ENCODE measurements at regions not wholly inside any gene's neighbourhood (a gene's known extent, or its start where the extent isn't known, plus 50 kb on each side); places are given as distances from the start of the nearest gene placed in this dataset.

DNA sequence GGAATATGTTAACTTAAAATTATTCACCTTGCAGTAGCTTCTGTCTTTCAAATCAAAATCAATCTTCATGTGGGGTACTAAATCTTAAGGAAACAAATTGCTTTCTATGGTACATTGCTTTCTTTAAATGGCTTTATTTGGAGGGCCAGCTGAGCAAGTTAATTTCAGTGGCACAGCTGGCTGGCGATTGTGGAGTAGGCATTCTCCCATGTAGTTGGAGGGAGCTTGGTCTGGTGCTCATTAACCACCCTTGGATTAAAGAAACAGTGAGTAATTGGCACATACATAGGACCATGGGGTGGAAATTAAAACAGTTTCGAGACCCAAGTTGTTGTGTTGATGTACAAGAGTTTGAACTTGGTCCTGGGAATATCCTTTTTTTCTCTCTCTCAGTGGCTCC is 201.3 kb upstream of the CHD6 start:
- intact Hi-C loops (cut with micrococcal nuclease; ENCODE audit: unreplicated experiment) = no loop called here
- BruUV-seq (replicated peaks) = no TSS peak
- CTCF ChIA-PET = no interaction called here
- Histone ChIP-seq H3K9ac (ENCODE audit: control insufficient read depth, insufficient read depth, low read length) (no peak overlapping the region), H3K9me3 (replicated peaks; ENCODE audit: control insufficient read depth, insufficient read depth, low read length) (no peaks in the 10 kb centered on the region), H3K79me2 (ENCODE audit: control insufficient read depth, insufficient read depth, low read length) (no peaks in the 10 kb centered on the region), H2AFZ (ENCODE audit: control insufficient read depth, low read depth, low read length) (no peak overlapping the region), H3K27ac (ENCODE audit: control insufficient read depth, insufficient read depth) (no peak overlapping the region), H3K27me3 (replicated peaks in 1 of 2; ENCODE audit: control insufficient read depth in 2 of 2, insufficient read depth in 2 of 2, low read length in 1 of 2) (no peaks in the 10 kb centered on the region), H3K4me3 (no peak overlapping the region), H3K4me2 (ENCODE audit: control insufficient read depth, insufficient read depth) (no peak overlapping the region), H4K20me1 (ENCODE audit: control insufficient read depth, insufficient read depth) (no peaks in the 10 kb centered on the region), H3K36me3 (ENCODE audit: control insufficient read depth in 2 of 2, insufficient read depth in 2 of 2, low read length in 1 of 2) (no peaks in the 10 kb centered on the region), H3K4me1 (ENCODE audit: control insufficient read depth, insufficient read depth, low read length) (no peaks in the 10 kb centered on the region)
- DNase-seq (ENCODE audit: low read depth, low spot score) (no peak), FAIRE-seq (no peak), ATAC-seq (no peak)
- in situ Hi-C loops (cut with MboI) = no loop called here
- no peak for TF ChIP-seq CHD1 (IDR thresholded peaks at IDR 0.05; ENCODE audit: low read depth, low read length)
- no peak for TF ChIP-seq FOXK2 (IDR thresholded peaks at IDR 0.05)
- TF ChIP-seq, protein P1, sequence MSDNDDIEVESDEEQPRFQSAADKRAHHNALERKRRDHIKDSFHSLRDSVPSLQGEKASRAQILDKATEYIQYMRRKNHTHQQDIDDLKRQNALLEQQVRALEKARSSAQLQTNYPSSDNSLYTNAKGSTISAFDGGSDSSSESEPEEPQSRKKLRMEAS (IDR thresholded peaks at IDR 0.05; ENCODE audit: low read depth, low read length) = no peak
- TF ChIP-seq SUPT20H (IDR thresholded peaks at IDR 0.05; ENCODE audit: borderline replicate concordance, control insufficient read depth, low read depth, low read length) = no peak
- RAD21 ChIA-PET (ENCODE audit: unreplicated experiment) = no interaction called here
- 14% methylated on average over 2 of the region's 2 CpGs for WGBS (ENCODE audit: insufficient coverage, insufficient replicate concordance, low lambda C conversion rate, missing lambda C conversion rate)
- POLR2A ChIA-PET = no interaction called here
- SMC1A ChIA-PET (ENCODE audit: uncharacterized antibody, unreplicated experiment) = no interaction called here

DNA sequence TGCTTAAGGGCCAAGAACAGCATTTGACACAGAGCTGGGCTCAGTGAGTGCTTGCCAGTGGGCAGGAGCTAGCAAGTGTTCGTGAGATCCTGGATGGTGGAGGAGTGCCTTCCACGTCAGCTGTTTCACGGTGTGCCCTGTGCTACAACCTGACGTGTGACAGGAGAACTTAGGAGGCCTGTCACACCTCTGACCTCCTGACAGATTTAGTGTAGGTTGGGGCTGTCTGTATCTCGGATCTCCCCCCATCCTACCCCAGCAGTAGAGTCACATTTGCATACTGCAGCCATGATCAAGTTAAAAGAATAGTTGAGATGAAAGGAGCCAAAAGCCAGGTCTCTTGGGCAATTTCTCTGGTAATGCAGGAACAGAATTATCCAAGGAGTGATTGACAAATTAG is 200.8 kb upstream of the CHD6 start:
- CTCF ChIA-PET = no interaction called here
- H3K9ac ChIP-seq (ENCODE audit: control insufficient read depth, insufficient read depth, low read length) = no peak overlapping the region
- POLR2A ChIA-PET = no interaction called here
- DNase-seq (ENCODE audit: low read depth, low spot score) = no peak
- intact Hi-C loops (cut with micrococcal nuclease; ENCODE audit: unreplicated experiment) (no loop called here), in situ Hi-C loops (cut with MboI) (no loop called here)
- no peak overlapping the region for H3K27ac ChIP-seq (ENCODE audit: control insufficient read depth, insufficient read depth)
- H3K27me3 ChIP-seq (replicated peaks in 1 of 2; ENCODE audit: control insufficient read depth in 2 of 2, insufficient read depth in 2 of 2, low read length in 1 of 2) = no peaks in the 10 kb centered on the region
- RAD21 ChIA-PET (ENCODE audit: unreplicated experiment) = no interaction called here
- no peaks in the 10 kb centered on the region for H3K4me1 ChIP-seq (ENCODE audit: control insufficient read depth, insufficient read depth, low read length)
- H3K4me3 ChIP-seq = no peak overlapping the region
- H3K9me3 ChIP-seq (replicated peaks; ENCODE audit: control insufficient read depth, insufficient read depth, low read length) = no peaks in the 10 kb centered on the region
- BruUV-seq (replicated peaks) = no TSS peak
- no peak for ATAC-seq
- 10% methylated on average over 5 of the region's 5 CpGs for whole genome bisulfite sequencing (ENCODE audit: insufficient coverage, insufficient replicate concordance, low lambda C conversion rate, missing lambda C conversion rate)
- no peak overlapping the region for H2AFZ ChIP-seq (ENCODE audit: control insufficient read depth, low read depth, low read length)
- no peak overlapping the region for H3K4me2 ChIP-seq (ENCODE audit: control insufficient read depth, insufficient read depth)
- SMC1A ChIA-PET (ENCODE audit: uncharacterized antibody, unreplicated experiment) = no interaction called here
- TF ChIP-seq, protein P2, sequence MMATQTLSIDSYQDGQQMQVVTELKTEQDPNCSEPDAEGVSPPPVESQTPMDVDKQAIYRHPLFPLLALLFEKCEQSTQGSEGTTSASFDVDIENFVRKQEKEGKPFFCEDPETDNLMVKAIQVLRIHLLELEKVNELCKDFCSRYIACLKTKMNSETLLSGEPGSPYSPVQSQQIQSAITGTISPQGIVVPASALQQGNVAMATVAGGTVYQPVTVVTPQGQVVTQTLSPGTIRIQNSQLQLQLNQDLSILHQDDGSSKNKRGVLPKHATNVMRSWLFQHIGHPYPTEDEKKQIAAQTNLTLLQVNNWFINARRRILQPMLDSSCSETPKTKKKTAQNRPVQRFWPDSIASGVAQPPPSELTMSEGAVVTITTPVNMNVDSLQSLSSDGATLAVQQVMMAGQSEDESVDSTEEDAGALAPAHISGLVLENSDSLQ (IDR thresholded peaks at IDR 0.05) = no peak
- TF ChIP-seq, protein P3, sequence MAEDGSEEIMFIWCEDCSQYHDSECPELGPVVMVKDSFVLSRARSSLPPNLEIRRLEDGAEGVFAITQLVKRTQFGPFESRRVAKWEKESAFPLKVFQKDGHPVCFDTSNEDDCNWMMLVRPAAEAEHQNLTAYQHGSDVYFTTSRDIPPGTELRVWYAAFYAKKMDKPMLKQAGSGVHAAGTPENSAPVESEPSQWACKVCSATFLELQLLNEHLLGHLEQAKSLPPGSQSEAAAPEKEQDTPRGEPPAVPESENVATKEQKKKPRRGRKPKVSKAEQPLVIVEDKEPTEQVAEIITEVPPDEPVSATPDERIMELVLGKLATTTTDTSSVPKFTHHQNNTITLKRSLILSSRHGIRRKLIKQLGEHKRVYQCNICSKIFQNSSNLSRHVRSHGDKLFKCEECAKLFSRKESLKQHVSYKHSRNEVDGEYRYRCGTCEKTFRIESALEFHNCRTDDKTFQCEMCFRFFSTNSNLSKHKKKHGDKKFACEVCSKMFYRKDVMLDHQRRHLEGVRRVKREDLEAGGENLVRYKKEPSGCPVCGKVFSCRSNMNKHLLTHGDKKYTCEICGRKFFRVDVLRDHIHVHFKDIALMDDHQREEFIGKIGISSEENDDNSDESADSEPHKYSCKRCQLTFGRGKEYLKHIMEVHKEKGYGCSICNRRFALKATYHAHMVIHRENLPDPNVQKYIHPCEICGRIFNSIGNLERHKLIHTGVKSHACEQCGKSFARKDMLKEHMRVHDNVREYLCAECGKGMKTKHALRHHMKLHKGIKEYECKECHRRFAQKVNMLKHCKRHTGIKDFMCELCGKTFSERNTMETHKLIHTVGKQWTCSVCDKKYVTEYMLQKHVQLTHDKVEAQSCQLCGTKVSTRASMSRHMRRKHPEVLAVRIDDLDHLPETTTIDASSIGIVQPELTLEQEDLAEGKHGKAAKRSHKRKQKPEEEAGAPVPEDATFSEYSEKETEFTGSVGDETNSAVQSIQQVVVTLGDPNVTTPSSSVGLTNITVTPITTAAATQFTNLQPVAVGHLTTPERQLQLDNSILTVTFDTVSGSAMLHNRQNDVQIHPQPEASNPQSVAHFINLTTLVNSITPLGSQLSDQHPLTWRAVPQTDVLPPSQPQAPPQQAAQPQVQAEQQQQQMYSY (CRISPR knock-in tag; IDR thresholded peaks at IDR 0.05) = no peak
- TF ChIP-seq ZZZ3 (IDR thresholded peaks at IDR 0.05; ENCODE audit: control insufficient read depth, insufficient read length, low read depth) (no peak), ZNF217 (IDR thresholded peaks at IDR 0.05) (no peak)
- no peak for FAIRE-seq
- H4K20me1 ChIP-seq (ENCODE audit: control insufficient read depth, insufficient read depth) = no peaks in the 10 kb centered on the region
- no peaks in the 10 kb centered on the region for H3K36me3 ChIP-seq (ENCODE audit: control insufficient read depth in 2 of 2, insufficient read depth in 2 of 2, low read length in 1 of 2)
- no peaks in the 10 kb centered on the region for H3K79me2 ChIP-seq (ENCODE audit: control insufficient read depth, insufficient read depth, low read length)
